Keratinocyte (primary cell): ENCODE measurements at regions not wholly inside any gene's neighbourhood (a gene's known extent, or its start where the extent isn't known, plus 50 kb on each side); places are given as distances from the start of the nearest gene placed in this dataset.
A peak's percentile ranks its signal among the peaks of the same experiment; 100 is the strongest.

Experiments
- DNase-seq: peaks from one replicate; pipeline ENCODE4 v3.0.0-alpha.2; 2011; ENCODE audit warnings: low read depth, missing footprints, low spot score
- FAIRE-seq: peaks from 2 replicates; lab custom pipeline; 2011; peaks lifted over from hg19 to GRCh38; lab: Jason Lieb, UNC
- H2AFZ ChIP-seq: 2 replicates; pipeline ENCODE4 v1.6.0; 2012; ENCODE audit warnings: low read length, control low read depth, inconsistent platforms; ENCODE audit not compliant: control insufficient read depth
- H3K27ac ChIP-seq: 2 replicates; pipeline ENCODE4 v1.5.1; 2011; ENCODE audit warnings: low read length; ENCODE audit not compliant: control insufficient read depth, insufficient read depth
- H3K27me3 ChIP-seq: 3 replicates; pipeline ENCODE4 v1.6.0; 2011; ENCODE audit warnings: low read length; ENCODE audit not compliant: control insufficient read depth, insufficient read depth; ENCODE audit errors: extremely low read depth
- H3K36me3 ChIP-seq, 2 experiments: 2 replicates in 1 of 2; 3 replicates in 1 of 2; pipeline ENCODE4 v1.5.1; 2011; ENCODE audit warnings: low read length in 2 of 2, mild to moderate bottlenecking in 1 of 2; ENCODE audit not compliant: control insufficient read depth in 2 of 2, insufficient read depth in 2 of 2; ENCODE audit errors: extremely low read depth in 1 of 2
- H3K4me1 ChIP-seq: 3 replicates; pipeline ENCODE4 v1.5.1; 2011; ENCODE audit warnings: low read length; ENCODE audit not compliant: control insufficient read depth, insufficient read depth; ENCODE audit errors: extremely low read depth
- H3K4me2 ChIP-seq: 3 replicates; pipeline ENCODE4 v1.6.0; 2011; ENCODE audit warnings: low read depth, low read length; ENCODE audit not compliant: control insufficient read depth, insufficient read depth; ENCODE audit errors: extremely low read depth
- H3K4me3 ChIP-seq, 3 experiments: fragments of 200-600 bp in 1 of 3; sonication (generic) in 1 of 3; 2 replicates in 2 of 3; 3 replicates in 1 of 3; pipeline ENCODE4 v1.5.1; 2011 to 2016; ENCODE audit warnings: low read length in 3 of 3, mild to moderate bottlenecking in 3 of 3, control low read depth in 2 of 3, inconsistent platforms in 1 of 3, low read depth in 1 of 3, mixed read lengths in 1 of 3, mixed run types in 1 of 3, moderate library complexity in 1 of 3; ENCODE audit not compliant: control insufficient read depth in 2 of 3, insufficient read depth in 2 of 3; ENCODE audit errors: extremely low read depth in 1 of 3
- H3K79me2 ChIP-seq: 2 replicates; pipeline ENCODE4 v1.6.0; 2012; ENCODE audit warnings: low read length; ENCODE audit not compliant: control insufficient read depth, insufficient read depth
- H3K9ac ChIP-seq: 3 replicates; pipeline ENCODE4 v1.6.0; 2011; ENCODE audit warnings: low read length; ENCODE audit not compliant: control insufficient read depth, insufficient read depth; ENCODE audit errors: extremely low read depth
- H3K9me1 ChIP-seq: 3 replicates; pipeline ENCODE4 v1.6.0; 2011; ENCODE audit warnings: low read length; ENCODE audit not compliant: control insufficient read depth, insufficient read depth; ENCODE audit errors: extremely low read depth
- H3K9me3 ChIP-seq: 2 replicates; pipeline ENCODE4 v1.5.1; 2012; ENCODE audit warnings: low read depth, low read length; ENCODE audit not compliant: control insufficient read depth
- H4K20me1 ChIP-seq: 3 replicates; pipeline ENCODE4 v1.6.0; 2011; ENCODE audit warnings: low read length; ENCODE audit not compliant: control insufficient read depth, insufficient read depth; ENCODE audit errors: extremely low read depth
- CTCF ChIP-seq, 3 experiments: IDR thresholded peaks in 1 of 3; conservative IDR thresholded peaks in 1 of 3; optimal IDR thresholded peaks in 1 of 3; 2 replicates in 2 of 3; 3 replicates in 1 of 3; pipeline versions ENCODE3 to v1.5.1; 2011; ENCODE audit warnings: low read length in 3 of 3, mild to moderate bottlenecking in 3 of 3, moderate library complexity in 2 of 3, control low read depth in 1 of 3, inconsistent platforms in 1 of 3; ENCODE audit not compliant: insufficient read depth in 2 of 3; ENCODE audit errors: extremely low read depth in 1 of 3
- EZH2 ChIP-seq: IDR thresholded peaks from one replicate; pipeline ENCODE4 v1.6.1; 2012; ENCODE audit warnings: inconsistent platforms, mild to moderate bottlenecking, low read length, moderate library complexity
- dilution Hi-C: fragments of 300-500 bp; cut with MboI; formaldehyde crosslinking; loops from one replicate; pipeline ENCODE4 v1.7.0; 2020; ENCODE audit warnings: low sequenced_read_pairs; ENCODE audit not compliant: extremely low pct_ligation_motif_present

GRCh38 chr15:38748710-38749109, 184.1 kb upstream of the RASGRP1 start:
- Histone ChIP-seq H3K27ac (no peak overlapping the region), H3K79me2 (no peaks in the 10 kb centered on the region), H3K36me3 (no peaks in the 10 kb centered on the region), H3K4me3 (peak overlapping the region in 1 of 3 experiments; percentile 13), H3K9ac (no peak overlapping the region), H3K9me1 (no peaks in the 10 kb centered on the region), H3K4me2 (peak overlapping the region; percentile 23), H2AFZ (peak overlapping the region; percentile 14), H3K27me3 (no peaks in the 10 kb centered on the region), H3K9me3 (no peaks in the 10 kb centered on the region), H4K20me1 (no peaks in the 10 kb centered on the region), H3K4me1 (peaks cover 6% of the 10 kb centered on the region)
- no peak for TF ChIP-seq CTCF (optimal IDR thresholded peaks at IDR 0.05 in 1 of 3, IDR thresholded peaks at IDR 0.05 in 1 of 3, conservative IDR thresholded peaks at IDR 0.05 in 1 of 3; ENCODE audit: extremely low read depth in 1 of 3, insufficient read depth in 2 of 3, low read length in 3 of 3)
- TF ChIP-seq EZH2, result no peak
- dilution Hi-C loops, result no loop called here
- DNase-seq, result no peak
- peak; percentile 43 for FAIRE-seq

- Histone ChIP-seq H3K9me3 (no peaks in the 10 kb centered on the region), H3K4me3 (no peak overlapping the region), H3K36me3 (no peaks in the 10 kb centered on the region), H3K9me1 (no peaks in the 10 kb centered on the region), H3K27me3 (no peaks in the 10 kb centered on the region), H2AFZ (no peak overlapping the region), H3K4me1 (peaks cover 6% of the 10 kb centered on the region), H3K79me2 (no peaks in the 10 kb centered on the region), H3K4me2 (no peak overlapping the region), H3K9ac (no peak overlapping the region), H4K20me1 (no peaks in the 10 kb centered on the region), H3K27ac (no peak overlapping the region)
- dilution Hi-C loops, result no loop called here
- DNase-seq, result no peak
- no peak for FAIRE-seq
- TF ChIP-seq CTCF (optimal IDR thresholded peaks at IDR 0.05 in 1 of 3, IDR thresholded peaks at IDR 0.05 in 1 of 3, conservative IDR thresholded peaks at IDR 0.05 in 1 of 3; ENCODE audit: extremely low read depth in 1 of 3, insufficient read depth in 2 of 3, low read length in 3 of 3) (no peak), EZH2 (no peak)
Observed at GRCh38 chr15:38750786-38751185, 186.2 kb upstream of the RASGRP1 start.
